Neural cell (in vitro differentiated cells): ENCODE measurements at regions not wholly inside any gene's neighbourhood (a gene's known extent, or its start where the extent isn't known, plus 50 kb on each side); places are given as distances from the start of the nearest gene placed in this dataset.

ENCODE experiments used
- CTCF ChIP-seq: fragments of 450-650 bp; IDR thresholded peaks from 2 replicates; pipeline ENCODE4 v1.5.1; 2014; ENCODE audit warnings: antibody characterized with exemption, mild to moderate bottlenecking, moderate library complexity; ENCODE audit not compliant: poor library complexity, severe bottlenecking
- REST ChIP-seq: IDR thresholded peaks from 2 replicates; pipeline ENCODE4 v1.6.1; 2012; ENCODE audit warnings: borderline replicate concordance
- TAF1 ChIP-seq: IDR thresholded peaks from 2 replicates; pipeline ENCODE4 v1.6.1; 2012; ENCODE audit warnings: low read depth

- TF ChIP-seq CTCF (no peak), REST (no peak), TAF1 (no peak)
Observed at GRCh38 chr13:62847520-62847919, 1431.9 kb upstream of the PCDH20 start.
